Adrenal gland (tissue), 5 donors: ENCODE measurements at regions not wholly inside any gene's neighbourhood (a gene's known extent, or its start where the extent isn't known, plus 50 kb on each side); places are given as distances from the start of the nearest gene placed in this dataset.

Experiments used
- CTCF ChIP-seq, 6 experiments: fragments of 450-650 bp in 4 of 6; fragments of 200-600 bp in 2 of 6; sonication (generic) in 1 of 6; IDR thresholded peaks; 1 replicate in 5 of 6; 2 replicates in 1 of 6; pipeline versions ENCODE4 v1.5.1 to v1.8.0; 2016 to 2021; ENCODE audit warnings: antibody characterized with exemption in 6 of 6, mild to moderate bottlenecking in 2 of 6, moderate library complexity in 1 of 6
- POLR2A ChIP-seq, 2 donors: fragments of 450-650 bp; IDR thresholded peaks; one replicate each; pipeline ENCODE4 v1.6.1; 2017; ENCODE audit warnings: antibody characterized with exemption in 2 of 2, mild to moderate bottlenecking in 2 of 2, moderate library complexity in 1 of 2
- donor health status: DM: no; HTN: no; CAD: no.

- TF ChIP-seq CTCF (IDR thresholded peaks at IDR 0.05) (no peak), POLR2A (IDR thresholded peaks at IDR 0.05) (no peak)
These were observed 69.8 kb upstream of the ADRA1D start for GRCh38 chr20:4318891-4319290.
